GM12872 (cell line): ENCODE measurements at regions not wholly inside any gene's neighbourhood (a gene's known extent, or its start where the extent isn't known, plus 50 kb on each side); places are given as distances from the start of the nearest gene placed in this dataset.

Experiments
- CTCF ChIP-seq: IDR thresholded peaks from 3 replicates; pipeline ENCODE4 v1.5.1; 2011; ENCODE audit warnings: low read depth, mild to moderate bottlenecking, low read length, moderate library complexity; ENCODE audit not compliant: insufficient read depth

- TF ChIP-seq CTCF = no peak
Observed at GRCh38 chr17:68107373-68107772, 71.8 kb downstream of the KPNA2 start.

DNA sequence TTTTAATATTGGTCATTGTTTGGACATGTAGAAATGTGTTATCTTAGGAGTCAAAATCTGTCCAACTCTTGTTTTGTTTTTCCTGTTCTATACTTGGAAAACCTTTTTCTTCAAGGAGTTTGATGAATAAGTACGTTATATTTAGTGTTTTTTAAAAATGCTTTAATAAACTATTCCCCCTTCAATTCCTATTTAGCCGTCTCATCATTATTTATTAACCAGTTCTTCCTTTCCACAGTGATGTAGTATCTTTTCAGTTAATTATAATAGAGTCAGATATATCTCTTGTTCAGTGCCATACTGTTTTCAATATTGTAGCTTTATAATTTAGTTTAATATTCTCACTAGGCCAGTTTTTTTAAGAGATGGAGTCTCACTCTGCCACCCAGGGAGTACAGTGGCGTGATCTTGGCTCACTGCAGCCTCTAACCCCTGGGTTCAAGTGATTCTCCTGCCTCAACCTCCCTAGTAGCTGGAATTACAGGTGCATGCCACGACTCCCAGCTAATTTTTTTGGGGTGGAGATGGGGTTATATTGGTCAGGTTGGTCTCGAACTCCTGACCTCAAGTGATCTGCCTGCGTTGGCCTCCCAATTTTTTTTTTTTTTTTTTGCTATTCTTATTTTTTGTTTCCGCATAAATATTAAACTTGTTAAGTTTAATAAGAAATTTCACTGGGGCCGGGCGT is 72.9 kb downstream of the KPNA2 start:
- no peak for TF ChIP-seq CTCF

- TF ChIP-seq CTCF = no peak
Observed at GRCh38 chr17:68122587-68122986, 87.1 kb downstream of the KPNA2 start.

DNA sequence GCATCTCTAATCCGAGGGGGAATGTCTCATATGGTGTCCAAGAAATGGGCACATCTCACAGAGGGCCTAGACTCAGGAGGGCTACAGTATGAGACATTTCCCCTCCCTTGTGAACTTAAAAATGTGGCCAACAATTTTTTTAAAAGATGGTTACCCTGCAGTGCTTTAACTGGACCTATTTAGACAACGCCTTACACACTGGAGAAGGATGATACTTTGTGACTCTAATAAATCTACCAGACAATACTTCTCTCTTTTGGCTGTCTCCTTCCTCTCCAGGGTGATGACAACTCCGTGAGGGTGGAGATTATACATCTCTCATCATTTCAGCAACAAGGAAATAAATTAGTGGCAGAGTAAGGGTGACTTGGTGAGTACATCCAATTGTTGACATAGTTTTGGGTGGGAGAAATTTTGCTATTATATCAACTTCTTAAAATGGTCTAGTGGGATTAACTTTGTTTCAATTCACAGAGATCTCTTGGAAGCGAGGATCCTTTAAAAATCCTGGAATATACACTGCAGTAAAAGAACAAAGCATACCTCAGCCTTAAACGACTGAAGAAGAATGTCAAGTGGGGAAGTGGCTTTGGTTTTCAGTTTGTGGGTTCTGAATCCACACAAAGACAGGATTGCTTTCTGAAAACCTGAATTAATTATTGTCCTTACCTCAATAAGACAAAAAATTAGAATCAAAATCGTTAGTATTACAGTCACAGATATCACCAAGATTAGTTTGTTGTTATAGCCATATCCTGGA is 89.8 kb downstream of the KPNA2 start:
- TF ChIP-seq CTCF = no peak

- TF ChIP-seq CTCF = no peak
Observed at GRCh38 chr17:68127914-68128313, 92.4 kb downstream of the KPNA2 start.

GRCh38 chr17:68131456-68131855 is 95.9 kb downstream of the KPNA2 start:
- no peak for TF ChIP-seq CTCF

GRCh38 chr17:68133346-68134045 is 98.0 kb downstream of the KPNA2 start:
- TF ChIP-seq CTCF = no peak
